ENCODE measurements at regions not wholly inside any gene's neighbourhood (a gene's known extent, or its start where the extent isn't known, plus 50 kb on each side); places are given as distances from the start of the nearest gene placed in this dataset.

DNA sequence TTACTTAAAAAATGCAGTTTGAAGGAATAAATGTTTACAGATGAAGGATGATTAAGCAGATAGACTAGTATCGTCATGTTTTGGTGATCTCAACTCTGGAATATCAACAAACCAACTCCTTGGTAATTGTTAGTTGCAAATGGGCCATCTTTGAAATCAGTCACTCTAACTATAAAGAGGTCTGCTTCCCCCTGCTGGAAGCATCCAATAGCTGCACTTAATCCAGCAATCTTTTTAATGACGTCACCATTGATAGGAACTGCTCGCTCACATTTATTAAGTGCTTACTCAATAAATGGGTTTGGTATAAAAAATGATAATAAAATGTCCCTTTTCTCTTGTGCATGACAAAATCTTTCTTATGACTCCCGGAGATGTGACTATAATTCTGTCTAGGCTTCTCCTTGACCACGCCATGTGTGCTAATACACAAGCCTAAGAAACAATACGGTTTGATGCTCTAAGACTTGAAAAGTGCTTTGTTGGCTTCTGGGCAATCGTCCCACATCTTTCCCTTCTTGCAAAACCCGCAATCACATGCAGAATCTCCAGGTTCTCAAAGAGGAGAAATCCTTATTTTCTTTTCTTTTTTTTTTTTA lies 227.6 kb upstream of the POU1F1 start:
- no peaks in the 10 kb centered on the region for H3K9me3 ChIP-seq
- intact Hi-C loops (cut with DNase I): no loop called here
- H3K36me3 ChIP-seq: no peaks in the 10 kb centered on the region
- no peak overlapping the region for H3K27ac ChIP-seq (replicated peaks in 1 of 4)
- no peak for TF ChIP-seq EP300 (IDR thresholded peaks at IDR 0.05)
- TF ChIP-seq, protein P1, sequence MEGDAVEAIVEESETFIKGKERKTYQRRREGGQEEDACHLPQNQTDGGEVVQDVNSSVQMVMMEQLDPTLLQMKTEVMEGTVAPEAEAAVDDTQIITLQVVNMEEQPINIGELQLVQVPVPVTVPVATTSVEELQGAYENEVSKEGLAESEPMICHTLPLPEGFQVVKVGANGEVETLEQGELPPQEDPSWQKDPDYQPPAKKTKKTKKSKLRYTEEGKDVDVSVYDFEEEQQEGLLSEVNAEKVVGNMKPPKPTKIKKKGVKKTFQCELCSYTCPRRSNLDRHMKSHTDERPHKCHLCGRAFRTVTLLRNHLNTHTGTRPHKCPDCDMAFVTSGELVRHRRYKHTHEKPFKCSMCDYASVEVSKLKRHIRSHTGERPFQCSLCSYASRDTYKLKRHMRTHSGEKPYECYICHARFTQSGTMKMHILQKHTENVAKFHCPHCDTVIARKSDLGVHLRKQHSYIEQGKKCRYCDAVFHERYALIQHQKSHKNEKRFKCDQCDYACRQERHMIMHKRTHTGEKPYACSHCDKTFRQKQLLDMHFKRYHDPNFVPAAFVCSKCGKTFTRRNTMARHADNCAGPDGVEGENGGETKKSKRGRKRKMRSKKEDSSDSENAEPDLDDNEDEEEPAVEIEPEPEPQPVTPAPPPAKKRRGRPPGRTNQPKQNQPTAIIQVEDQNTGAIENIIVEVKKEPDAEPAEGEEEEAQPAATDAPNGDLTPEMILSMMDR (IDR thresholded peaks at IDR 0.05): peak; percentile 12 to 33 (median 16)
- DNase-seq (ENCODE audit: extremely low spot score): no peak
- no peaks in the 10 kb centered on the region for H3K4me1 ChIP-seq
- H3K27me3 ChIP-seq: no peaks in the 10 kb centered on the region
- no peak overlapping the region for H3K4me3 ChIP-seq
- WGBS: 42% methylated on average over 8 of the region's 8 CpGs

- intact Hi-C loops (cut with DNase I): no loop called here
- Histone ChIP-seq H3K36me3 (no peaks in the 10 kb centered on the region), H3K4me1 (no peaks in the 10 kb centered on the region), H3K9me3 (no peaks in the 10 kb centered on the region), H3K27ac (replicated peaks in 1 of 4) (no peak overlapping the region), H3K27me3 (no peaks in the 10 kb centered on the region), H3K4me3 (no peak overlapping the region)
- WGBS: 50% methylated on average over 3 of the region's 3 CpGs
- DNase-seq (ENCODE audit: extremely low spot score): no peak
- TF ChIP-seq POLR2A (IDR thresholded peaks at IDR 0.05; ENCODE audit: low read depth) (no peak), POLR2AphosphoS5 (IDR thresholded peaks at IDR 0.05) (no peak), EP300 (IDR thresholded peaks at IDR 0.05) (no peak)
- TF ChIP-seq, protein P1 (IDR thresholded peaks at IDR 0.05): no peak
Measured at GRCh38 chr3:87501076-87501475, 224.7 kb upstream of the POU1F1 start.

DNA sequence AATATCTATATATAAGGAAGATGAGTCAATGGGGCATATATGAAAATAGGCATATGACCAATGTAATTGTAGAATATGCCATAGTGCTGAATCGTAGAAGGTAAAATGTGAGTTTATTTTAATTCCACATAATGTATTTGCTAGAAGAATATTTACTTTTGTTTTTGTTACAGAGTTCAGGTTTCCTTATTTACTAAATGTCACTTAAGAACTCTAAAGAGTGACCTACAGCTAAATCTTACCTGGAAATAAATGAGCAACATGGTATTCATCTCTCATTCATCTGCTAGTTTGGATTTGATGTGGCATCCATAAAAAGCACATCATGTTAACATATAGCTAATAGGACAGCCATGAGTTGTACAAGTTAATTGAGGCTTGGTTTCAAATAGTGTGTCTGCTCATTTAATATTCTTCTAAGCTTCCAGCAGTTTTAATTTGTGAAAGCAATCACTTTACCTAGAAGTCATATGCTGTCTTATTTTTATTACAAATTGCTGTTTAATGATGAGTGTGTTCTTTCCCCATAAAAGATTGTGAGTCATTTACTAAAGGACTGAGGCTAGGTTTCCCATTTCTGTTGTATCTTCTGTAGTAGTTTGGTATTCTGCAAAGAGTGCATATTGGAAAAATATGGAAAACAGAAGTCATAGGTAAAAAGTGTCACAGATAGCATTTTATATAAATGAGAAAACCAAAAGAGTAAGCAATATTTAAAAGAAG lies 222.1 kb upstream of the POU1F1 start:
- no peaks in the 10 kb centered on the region for H3K36me3 ChIP-seq
- WGBS: 83% methylated on average over 1 of the region's 1 CpG
- TF ChIP-seq POLR2AphosphoS5 (IDR thresholded peaks at IDR 0.05): no peak
- H3K27ac ChIP-seq (replicated peaks in 1 of 4): no peak overlapping the region
- DNase-seq (ENCODE audit: extremely low spot score): no peak
- no peak overlapping the region for H3K4me3 ChIP-seq
- no peaks in the 10 kb centered on the region for H3K9me3 ChIP-seq
- intact Hi-C loops (cut with DNase I): no loop called here
- H3K4me1 ChIP-seq: no peaks in the 10 kb centered on the region
- no peaks in the 10 kb centered on the region for H3K27me3 ChIP-seq

DNA sequence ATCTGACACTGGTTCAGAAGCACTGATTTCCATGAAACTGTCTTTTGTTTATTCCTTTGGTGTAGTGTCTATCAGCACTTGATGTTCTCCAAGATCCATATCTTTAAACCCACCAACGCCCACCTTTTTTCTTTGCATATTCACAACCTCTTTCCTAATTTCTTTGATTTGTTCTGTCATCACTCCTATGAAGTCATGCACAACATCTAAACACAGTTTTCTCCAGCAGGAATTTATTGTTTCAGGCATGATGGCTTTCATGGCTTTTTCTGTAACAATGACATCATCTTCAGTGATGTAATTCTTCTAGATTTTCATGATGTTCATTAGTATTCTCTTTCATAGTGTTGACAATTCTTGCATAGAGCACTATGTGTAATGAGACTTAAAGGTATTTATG lies 219.6 kb upstream of the POU1F1 start:
- no peaks in the 10 kb centered on the region for H3K36me3 ChIP-seq
- 57% methylated on average over 1 of the region's 1 CpG for WGBS
- H3K27ac ChIP-seq (replicated peaks in 1 of 4): no peak overlapping the region
- no peak for DNase-seq (ENCODE audit: extremely low spot score)
- H3K9me3 ChIP-seq: no peaks in the 10 kb centered on the region
- no peak overlapping the region for H3K4me3 ChIP-seq
- intact Hi-C loops (cut with DNase I): no loop called here
- TF ChIP-seq EP300 (IDR thresholded peaks at IDR 0.05): no peak
- TF ChIP-seq, protein P1 (IDR thresholded peaks at IDR 0.05): no peak
- no peak for TF ChIP-seq POLR2A (IDR thresholded peaks at IDR 0.05; ENCODE audit: low read depth)
- no peak for TF ChIP-seq POLR2AphosphoS5 (IDR thresholded peaks at IDR 0.05)
- H3K27me3 ChIP-seq: no peaks in the 10 kb centered on the region
- no peaks in the 10 kb centered on the region for H3K4me1 ChIP-seq

- TF ChIP-seq, protein P1 (IDR thresholded peaks at IDR 0.05): no peak
- TF ChIP-seq EP300 (IDR thresholded peaks at IDR 0.05) (no peak), POLR2A (IDR thresholded peaks at IDR 0.05; ENCODE audit: low read depth) (no peak), POLR2AphosphoS5 (IDR thresholded peaks at IDR 0.05) (no peak)
- Histone ChIP-seq H3K27ac (replicated peaks in 1 of 4) (no peak overlapping the region), H3K27me3 (no peaks in the 10 kb centered on the region), H3K36me3 (no peaks in the 10 kb centered on the region), H3K9me3 (no peaks in the 10 kb centered on the region), H3K4me3 (no peak overlapping the region), H3K4me1 (no peaks in the 10 kb centered on the region)
- WGBS: 50% methylated on average over 1 of the region's 1 CpG
- DNase-seq (ENCODE audit: extremely low spot score): no peak
- intact Hi-C loops (cut with DNase I): no loop called here
Measured at GRCh38 chr3:87494264-87494663, 217.9 kb upstream of the POU1F1 start.
